ENCODE measurements at regions not wholly inside any gene's neighbourhood (a gene's known extent, or its start where the extent isn't known, plus 50 kb on each side); places are given as distances from the start of the nearest gene placed in this dataset.

DNA sequence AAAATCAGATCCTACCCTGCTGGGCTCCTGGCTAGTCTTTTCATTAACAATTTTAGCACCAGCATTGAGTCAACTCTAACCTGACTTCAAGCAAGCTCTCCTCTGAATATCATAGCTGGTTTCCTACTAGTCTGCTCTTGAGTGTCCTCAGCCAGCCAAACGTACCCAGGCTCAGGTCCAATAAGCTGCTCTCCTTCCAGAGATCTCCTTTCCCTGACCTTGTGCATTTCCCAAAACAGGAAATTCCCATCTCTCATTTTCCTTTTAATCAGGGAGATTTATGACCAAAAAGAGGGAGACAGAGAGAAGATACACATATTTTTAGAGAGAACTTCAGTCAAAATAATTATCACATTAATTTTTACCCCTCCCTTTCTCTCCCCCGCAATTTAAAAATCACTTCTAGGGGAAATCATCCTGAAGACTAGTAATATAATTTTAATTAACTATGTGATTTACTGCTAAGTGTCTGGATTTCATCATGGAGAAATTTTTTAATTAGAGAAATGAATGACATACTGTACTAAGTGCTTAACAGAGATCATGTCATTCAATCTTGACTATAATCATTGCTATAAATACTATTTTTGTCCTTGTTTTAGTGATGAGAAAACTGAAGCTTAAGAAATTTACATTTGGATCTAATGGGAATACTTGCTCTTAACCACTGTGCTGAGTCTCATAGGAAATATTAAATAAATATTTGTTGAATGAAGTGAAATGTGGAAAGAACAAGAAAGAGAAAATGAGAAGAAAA is 421.7 kb upstream of the INTU start:
- peaks cover 30% of the 10 kb centered on the region for H3K9me3 Mint-ChIP-seq
- ATAC-seq = no peak
- peaks cover 3% of the 10 kb centered on the region for H3K36me3 Mint-ChIP-seq
- H3K4me3 Mint-ChIP-seq = no peak overlapping the region
- H3K27ac Mint-ChIP-seq = no peak overlapping the region
- H3K27me3 Mint-ChIP-seq (ENCODE audit: low read depth) = no peaks in the 10 kb centered on the region
- CTCF ChIA-PET = no interaction called here
- TF ChIP-seq ZNF317 (CRISPR knock-in tag; IDR thresholded peaks at IDR 0.05; ENCODE audit: borderline replicate concordance, low read depth) (no peak), FOXK1 (CRISPR knock-in tag; IDR thresholded peaks at IDR 0.05) (no peak), FOXP1 (CRISPR knock-in tag; IDR thresholded peaks at IDR 0.05; ENCODE audit: borderline replicate concordance) (no peak), JUN (CRISPR knock-in tag; IDR thresholded peaks at IDR 0.05) (no peak)
- TF ChIP-seq, protein P1, sequence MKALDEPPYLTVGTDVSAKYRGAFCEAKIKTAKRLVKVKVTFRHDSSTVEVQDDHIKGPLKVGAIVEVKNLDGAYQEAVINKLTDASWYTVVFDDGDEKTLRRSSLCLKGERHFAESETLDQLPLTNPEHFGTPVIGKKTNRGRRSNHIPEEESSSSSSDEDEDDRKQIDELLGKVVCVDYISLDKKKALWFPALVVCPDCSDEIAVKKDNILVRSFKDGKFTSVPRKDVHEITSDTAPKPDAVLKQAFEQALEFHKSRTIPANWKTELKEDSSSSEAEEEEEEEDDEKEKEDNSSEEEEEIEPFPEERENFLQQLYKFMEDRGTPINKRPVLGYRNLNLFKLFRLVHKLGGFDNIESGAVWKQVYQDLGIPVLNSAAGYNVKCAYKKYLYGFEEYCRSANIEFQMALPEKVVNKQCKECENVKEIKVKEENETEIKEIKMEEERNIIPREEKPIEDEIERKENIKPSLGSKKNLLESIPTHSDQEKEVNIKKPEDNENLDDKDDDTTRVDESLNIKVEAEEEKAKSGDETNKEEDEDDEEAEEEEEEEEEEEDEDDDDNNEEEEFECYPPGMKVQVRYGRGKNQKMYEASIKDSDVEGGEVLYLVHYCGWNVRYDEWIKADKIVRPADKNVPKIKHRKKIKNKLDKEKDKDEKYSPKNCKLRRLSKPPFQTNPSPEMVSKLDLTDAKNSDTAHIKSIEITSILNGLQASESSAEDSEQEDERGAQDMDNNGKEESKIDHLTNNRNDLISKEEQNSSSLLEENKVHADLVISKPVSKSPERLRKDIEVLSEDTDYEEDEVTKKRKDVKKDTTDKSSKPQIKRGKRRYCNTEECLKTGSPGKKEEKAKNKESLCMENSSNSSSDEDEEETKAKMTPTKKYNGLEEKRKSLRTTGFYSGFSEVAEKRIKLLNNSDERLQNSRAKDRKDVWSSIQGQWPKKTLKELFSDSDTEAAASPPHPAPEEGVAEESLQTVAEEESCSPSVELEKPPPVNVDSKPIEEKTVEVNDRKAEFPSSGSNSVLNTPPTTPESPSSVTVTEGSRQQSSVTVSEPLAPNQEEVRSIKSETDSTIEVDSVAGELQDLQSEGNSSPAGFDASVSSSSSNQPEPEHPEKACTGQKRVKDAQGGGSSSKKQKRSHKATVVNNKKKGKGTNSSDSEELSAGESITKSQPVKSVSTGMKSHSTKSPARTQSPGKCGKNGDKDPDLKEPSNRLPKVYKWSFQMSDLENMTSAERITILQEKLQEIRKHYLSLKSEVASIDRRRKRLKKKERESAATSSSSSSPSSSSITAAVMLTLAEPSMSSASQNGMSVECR (CRISPR knock-in tag; IDR thresholded peaks at IDR 0.05; ENCODE audit: borderline replicate concordance) = no peak
- TF ChIP-seq, protein P2, sequence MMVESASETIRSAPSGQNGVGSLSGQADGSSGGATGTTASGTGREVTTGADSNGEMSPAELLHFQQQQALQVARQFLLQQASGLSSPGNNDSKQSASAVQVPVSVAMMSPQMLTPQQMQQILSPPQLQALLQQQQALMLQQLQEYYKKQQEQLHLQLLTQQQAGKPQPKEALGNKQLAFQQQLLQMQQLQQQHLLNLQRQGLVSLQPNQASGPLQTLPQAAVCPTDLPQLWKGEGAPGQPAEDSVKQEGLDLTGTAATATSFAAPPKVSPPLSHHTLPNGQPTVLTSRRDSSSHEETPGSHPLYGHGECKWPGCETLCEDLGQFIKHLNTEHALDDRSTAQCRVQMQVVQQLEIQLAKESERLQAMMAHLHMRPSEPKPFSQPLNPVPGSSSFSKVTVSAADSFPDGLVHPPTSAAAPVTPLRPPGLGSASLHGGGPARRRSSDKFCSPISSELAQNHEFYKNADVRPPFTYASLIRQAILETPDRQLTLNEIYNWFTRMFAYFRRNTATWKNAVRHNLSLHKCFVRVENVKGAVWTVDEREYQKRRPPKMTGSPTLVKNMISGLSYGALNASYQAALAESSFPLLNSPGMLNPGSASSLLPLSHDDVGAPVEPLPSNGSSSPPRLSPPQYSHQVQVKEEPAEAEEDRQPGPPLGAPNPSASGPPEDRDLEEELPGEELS (CRISPR knock-in tag; IDR thresholded peaks at IDR 0.05) = no peak
- TF ChIP-seq, protein P3, sequence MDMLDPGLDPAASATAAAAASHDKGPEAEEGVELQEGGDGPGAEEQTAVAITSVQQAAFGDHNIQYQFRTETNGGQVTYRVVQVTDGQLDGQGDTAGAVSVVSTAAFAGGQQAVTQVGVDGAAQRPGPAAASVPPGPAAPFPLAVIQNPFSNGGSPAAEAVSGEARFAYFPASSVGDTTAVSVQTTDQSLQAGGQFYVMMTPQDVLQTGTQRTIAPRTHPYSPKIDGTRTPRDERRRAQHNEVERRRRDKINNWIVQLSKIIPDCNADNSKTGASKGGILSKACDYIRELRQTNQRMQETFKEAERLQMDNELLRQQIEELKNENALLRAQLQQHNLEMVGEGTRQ (CRISPR knock-in tag; IDR thresholded peaks at IDR 0.05) = no peak
- DNase-seq (ENCODE audit: low spot score) = no peak
- POLR2A ChIA-PET = no interaction called here
- peaks cover 8% of the 10 kb centered on the region for H3K4me1 Mint-ChIP-seq

DNA sequence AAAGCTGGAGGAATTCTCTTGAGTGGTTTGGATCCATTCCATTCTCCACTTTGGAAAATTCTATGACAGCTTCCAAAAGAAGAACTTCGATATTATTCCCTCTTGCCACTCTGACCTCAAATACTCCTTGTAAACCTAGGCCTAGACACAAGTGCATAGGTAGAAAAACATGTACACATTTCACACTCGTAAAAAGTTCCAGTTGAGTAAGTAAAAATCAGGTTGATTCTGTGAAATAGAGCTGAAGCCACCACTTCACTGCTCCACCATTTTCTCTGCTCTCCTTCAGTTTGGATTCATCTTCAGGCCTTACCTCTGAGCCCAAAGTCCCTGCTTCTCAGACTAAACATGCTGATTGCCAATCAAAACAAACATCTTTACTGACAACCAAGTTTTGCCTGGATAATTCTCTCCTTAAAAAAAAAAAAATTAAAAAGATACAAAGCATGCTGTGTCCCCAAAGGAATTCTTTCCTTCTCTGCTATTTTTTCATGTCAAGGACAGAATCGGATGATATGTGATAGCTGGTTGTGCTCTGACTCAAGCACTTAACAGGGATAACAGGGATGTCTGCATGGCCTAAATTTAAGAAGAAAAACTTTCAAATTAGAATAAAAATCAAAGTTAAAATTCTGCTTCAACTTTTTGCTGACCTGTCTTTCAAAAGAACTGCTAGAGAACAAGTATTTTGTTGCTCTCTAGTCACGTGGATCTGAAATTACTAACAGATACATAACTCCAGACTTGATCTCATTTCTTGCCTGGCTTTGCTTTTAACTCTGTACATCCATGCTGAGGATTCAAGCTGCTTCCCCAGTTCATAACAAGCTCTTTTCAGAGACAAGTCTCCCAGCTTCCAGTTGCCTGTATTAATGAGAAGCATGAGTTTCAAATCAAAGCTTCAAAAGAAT is 420.9 kb upstream of the INTU start:
- Mint-ChIP-seq H3K4me1 (peaks cover 8% of the 10 kb centered on the region), H3K4me3 (no peak overlapping the region), H3K27ac (no peak overlapping the region), H3K9me3 (peaks cover 30% of the 10 kb centered on the region), H3K36me3 (peaks cover 3% of the 10 kb centered on the region), H3K27me3 (ENCODE audit: low read depth) (no peaks in the 10 kb centered on the region)
- CTCF ChIA-PET = no interaction called here
- POLR2A ChIA-PET = no interaction called here
- ATAC-seq (no peak), DNase-seq (ENCODE audit: low spot score) (no peak)
- TF ChIP-seq JUN (CRISPR knock-in tag; IDR thresholded peaks at IDR 0.05) (no peak), ZNF121 (CRISPR knock-in tag; IDR thresholded peaks at IDR 0.05) (no peak), SOX15 (CRISPR knock-in tag; IDR thresholded peaks at IDR 0.05) (no peak), NR1H2 (CRISPR knock-in tag; IDR thresholded peaks at IDR 0.05) (no peak)
- TF ChIP-seq, protein P4, sequence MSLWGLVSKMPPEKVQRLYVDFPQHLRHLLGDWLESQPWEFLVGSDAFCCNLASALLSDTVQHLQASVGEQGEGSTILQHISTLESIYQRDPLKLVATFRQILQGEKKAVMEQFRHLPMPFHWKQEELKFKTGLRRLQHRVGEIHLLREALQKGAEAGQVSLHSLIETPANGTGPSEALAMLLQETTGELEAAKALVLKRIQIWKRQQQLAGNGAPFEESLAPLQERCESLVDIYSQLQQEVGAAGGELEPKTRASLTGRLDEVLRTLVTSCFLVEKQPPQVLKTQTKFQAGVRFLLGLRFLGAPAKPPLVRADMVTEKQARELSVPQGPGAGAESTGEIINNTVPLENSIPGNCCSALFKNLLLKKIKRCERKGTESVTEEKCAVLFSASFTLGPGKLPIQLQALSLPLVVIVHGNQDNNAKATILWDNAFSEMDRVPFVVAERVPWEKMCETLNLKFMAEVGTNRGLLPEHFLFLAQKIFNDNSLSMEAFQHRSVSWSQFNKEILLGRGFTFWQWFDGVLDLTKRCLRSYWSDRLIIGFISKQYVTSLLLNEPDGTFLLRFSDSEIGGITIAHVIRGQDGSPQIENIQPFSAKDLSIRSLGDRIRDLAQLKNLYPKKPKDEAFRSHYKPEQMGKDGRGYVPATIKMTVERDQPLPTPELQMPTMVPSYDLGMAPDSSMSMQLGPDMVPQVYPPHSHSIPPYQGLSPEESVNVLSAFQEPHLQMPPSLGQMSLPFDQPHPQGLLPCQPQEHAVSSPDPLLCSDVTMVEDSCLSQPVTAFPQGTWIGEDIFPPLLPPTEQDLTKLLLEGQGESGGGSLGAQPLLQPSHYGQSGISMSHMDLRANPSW (CRISPR knock-in tag; conservative IDR thresholded peaks at IDR 0.05; ENCODE audit: low read depth) = no peak
- TF ChIP-seq, protein P5, sequence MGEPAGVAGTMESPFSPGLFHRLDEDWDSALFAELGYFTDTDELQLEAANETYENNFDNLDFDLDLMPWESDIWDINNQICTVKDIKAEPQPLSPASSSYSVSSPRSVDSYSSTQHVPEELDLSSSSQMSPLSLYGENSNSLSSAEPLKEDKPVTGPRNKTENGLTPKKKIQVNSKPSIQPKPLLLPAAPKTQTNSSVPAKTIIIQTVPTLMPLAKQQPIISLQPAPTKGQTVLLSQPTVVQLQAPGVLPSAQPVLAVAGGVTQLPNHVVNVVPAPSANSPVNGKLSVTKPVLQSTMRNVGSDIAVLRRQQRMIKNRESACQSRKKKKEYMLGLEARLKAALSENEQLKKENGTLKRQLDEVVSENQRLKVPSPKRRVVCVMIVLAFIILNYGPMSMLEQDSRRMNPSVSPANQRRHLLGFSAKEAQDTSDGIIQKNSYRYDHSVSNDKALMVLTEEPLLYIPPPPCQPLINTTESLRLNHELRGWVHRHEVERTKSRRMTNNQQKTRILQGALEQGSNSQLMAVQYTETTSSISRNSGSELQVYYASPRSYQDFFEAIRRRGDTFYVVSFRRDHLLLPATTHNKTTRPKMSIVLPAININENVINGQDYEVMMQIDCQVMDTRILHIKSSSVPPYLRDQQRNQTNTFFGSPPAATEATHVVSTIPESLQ (CRISPR knock-in tag; IDR thresholded peaks at IDR 0.05) = no peak
- TF ChIP-seq, protein P2 (CRISPR knock-in tag; IDR thresholded peaks at IDR 0.05) = no peak
- TF ChIP-seq, protein P6, sequence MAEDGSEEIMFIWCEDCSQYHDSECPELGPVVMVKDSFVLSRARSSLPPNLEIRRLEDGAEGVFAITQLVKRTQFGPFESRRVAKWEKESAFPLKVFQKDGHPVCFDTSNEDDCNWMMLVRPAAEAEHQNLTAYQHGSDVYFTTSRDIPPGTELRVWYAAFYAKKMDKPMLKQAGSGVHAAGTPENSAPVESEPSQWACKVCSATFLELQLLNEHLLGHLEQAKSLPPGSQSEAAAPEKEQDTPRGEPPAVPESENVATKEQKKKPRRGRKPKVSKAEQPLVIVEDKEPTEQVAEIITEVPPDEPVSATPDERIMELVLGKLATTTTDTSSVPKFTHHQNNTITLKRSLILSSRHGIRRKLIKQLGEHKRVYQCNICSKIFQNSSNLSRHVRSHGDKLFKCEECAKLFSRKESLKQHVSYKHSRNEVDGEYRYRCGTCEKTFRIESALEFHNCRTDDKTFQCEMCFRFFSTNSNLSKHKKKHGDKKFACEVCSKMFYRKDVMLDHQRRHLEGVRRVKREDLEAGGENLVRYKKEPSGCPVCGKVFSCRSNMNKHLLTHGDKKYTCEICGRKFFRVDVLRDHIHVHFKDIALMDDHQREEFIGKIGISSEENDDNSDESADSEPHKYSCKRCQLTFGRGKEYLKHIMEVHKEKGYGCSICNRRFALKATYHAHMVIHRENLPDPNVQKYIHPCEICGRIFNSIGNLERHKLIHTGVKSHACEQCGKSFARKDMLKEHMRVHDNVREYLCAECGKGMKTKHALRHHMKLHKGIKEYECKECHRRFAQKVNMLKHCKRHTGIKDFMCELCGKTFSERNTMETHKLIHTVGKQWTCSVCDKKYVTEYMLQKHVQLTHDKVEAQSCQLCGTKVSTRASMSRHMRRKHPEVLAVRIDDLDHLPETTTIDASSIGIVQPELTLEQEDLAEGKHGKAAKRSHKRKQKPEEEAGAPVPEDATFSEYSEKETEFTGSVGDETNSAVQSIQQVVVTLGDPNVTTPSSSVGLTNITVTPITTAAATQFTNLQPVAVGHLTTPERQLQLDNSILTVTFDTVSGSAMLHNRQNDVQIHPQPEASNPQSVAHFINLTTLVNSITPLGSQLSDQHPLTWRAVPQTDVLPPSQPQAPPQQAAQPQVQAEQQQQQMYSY (CRISPR knock-in tag; IDR thresholded peaks at IDR 0.05) = no peak
